LNCAP (cell line): ENCODE measurements at regions not wholly inside any gene's neighbourhood (a gene's known extent, or its start where the extent isn't known, plus 50 kb on each side); places are given as distances from the start of the nearest gene placed in this dataset.

Source experiments
- TF ChIP-seq, protein P1 (sequence below): fragments of 450-650 bp; IDR thresholded peaks from 2 replicates; pipeline ENCODE4 v1.5.1; 2017; ENCODE audit warnings: mild to moderate bottlenecking

DNA sequence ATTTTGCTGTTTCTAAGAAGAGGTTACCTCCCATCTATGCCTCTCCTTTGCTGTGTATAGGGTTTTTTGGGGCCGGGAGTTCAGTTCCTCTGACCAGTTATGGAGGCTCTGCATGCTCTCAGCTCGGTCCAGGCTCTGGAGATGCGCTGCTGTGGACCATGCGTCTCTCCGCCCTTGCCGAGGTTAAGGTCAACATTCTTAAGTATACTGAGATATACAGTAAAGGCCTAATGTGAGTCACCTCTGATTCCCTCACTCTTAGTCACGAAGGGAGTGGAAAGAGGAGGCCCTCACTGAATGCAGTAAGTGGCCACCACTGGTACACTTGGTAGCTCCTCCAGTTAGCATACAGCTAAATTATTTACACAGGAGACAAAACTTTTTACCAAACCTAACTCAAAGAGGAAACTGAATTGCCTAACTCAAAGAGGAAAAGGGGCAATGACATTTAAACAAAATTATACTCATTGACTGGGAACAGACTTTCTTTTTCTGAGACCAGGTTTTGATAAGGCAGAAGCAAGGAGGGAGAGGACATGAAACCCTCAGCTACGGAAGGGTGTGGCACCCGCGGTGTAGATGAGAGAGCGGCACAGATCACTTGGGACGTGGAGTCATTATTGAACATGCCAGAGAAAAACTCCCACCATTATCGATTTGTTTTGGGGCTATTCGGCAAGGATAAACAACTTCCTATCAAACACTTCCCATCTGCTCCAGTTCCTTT lies 98.7 kb downstream of the COPS8 start:
- TF ChIP-seq, protein P1, sequence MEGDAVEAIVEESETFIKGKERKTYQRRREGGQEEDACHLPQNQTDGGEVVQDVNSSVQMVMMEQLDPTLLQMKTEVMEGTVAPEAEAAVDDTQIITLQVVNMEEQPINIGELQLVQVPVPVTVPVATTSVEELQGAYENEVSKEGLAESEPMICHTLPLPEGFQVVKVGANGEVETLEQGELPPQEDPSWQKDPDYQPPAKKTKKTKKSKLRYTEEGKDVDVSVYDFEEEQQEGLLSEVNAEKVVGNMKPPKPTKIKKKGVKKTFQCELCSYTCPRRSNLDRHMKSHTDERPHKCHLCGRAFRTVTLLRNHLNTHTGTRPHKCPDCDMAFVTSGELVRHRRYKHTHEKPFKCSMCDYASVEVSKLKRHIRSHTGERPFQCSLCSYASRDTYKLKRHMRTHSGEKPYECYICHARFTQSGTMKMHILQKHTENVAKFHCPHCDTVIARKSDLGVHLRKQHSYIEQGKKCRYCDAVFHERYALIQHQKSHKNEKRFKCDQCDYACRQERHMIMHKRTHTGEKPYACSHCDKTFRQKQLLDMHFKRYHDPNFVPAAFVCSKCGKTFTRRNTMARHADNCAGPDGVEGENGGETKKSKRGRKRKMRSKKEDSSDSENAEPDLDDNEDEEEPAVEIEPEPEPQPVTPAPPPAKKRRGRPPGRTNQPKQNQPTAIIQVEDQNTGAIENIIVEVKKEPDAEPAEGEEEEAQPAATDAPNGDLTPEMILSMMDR, result no peak

DNA sequence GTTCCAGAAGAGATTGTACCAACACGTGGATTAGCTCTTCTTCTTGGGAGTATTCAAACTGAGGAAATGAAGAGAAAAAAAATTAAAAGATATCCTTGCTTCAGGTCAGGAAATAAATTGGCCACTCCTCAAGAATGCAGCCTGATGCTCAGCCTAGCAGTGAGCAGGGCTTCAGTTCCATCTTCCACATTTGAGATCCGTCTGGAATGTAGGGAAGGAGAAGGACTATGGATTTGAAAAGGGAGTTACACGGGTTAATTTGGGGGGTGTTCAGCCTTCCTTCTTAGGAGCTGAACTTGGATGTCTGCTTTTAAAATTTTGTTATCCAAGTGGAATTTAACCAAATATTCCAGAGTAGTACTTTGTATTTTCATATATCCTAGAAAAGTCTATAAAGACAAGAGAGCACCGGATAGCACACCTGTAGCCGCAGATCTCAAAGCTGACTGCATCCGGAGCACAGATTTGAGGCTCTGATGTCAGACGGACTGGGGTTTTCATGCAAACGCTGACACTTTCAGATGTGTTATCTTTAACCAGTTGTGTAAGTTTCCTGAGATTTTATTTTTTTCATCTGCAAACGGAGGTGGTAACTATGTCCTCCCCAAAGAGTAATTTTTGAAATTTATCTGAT lies 99.3 kb downstream of the COPS8 start:
- TF ChIP-seq, protein P1, result no peak

GRCh38 chr2:237185553-237185925 lies 99.8 kb downstream of the COPS8 start:
- TF ChIP-seq, protein P1, result no peak

DNA sequence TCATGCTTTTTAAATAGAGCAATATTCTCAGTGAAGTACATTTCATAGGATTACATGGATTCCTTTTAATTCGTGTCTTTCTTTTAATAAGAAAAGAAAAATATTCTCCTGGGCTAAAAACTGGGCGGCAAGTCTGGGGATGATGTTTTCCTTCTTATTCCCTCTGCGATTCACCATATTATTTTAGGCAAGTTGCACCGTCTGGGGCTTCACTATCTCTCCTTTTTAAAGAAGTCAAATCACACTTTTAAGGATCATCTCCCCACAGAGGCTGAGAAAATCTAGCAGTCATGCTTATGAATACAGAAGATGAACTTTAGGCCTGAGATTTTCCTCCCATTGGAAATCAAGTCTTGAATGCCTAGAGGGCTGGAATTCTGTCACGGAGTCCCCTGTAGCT lies 104.1 kb downstream of the COPS8 start:
- TF ChIP-seq, protein P1, result no peak

DNA sequence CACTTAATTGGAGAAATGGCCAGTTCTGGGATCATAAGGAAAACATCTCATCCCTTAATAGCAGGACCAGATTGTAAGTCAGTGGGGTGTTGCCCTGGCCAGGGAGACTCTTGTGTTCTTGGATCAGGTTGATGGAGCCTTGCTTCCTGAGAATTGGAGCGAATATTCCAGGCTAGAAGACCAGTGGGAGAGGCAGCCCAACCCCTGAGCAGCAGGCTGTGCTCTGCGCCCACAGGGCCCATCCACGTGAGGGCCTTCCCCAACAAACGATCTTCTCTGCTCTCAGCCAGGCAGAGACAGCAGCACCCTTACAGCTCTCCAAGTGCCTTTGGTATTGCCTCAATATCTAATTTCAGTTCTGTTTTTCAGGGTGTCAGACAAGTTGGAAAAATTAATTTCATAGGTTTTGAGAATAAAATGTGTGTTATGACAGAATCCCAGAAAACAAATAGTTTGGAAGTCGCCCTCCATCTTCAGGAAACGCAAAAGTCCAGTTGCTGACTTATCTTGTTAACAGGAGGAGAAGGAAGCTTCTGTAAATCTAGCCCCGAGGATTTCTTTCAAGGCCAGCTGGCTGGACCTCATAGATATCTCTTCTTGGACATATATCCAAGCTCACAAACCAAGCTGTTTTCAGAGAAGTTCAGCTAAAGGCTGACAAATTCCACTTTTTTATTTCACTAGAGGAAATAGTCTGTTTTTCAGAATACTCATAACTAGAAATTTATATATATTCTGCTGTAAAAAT lies 105.5 kb downstream of the COPS8 start:
- TF ChIP-seq, protein P1, result no peak

- TF ChIP-seq, protein P1, result no peak
Observed at GRCh38 chr2:237191714-237192081, 106.0 kb downstream of the COPS8 start.

DNA sequence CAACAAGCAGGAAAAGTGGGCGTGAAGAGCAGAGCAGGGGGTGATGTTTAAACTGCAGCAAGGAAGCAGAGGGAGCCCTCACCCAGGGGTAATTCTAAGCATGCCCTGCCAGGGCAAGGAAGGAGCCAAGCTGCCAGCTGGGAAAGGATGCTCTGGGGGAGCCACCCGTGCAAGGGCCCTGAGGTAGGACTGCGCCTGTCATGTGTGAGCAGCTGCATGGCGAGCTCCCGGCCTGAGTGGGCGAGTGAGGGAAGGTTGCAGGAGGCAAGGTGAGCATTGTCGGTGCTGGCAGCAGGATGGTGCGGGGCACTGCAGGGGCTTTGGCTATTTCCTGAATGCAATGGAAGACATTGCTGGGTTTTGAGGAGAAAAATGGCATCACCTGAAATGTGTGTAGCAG lies 107.2 kb downstream of the COPS8 start:
- TF ChIP-seq, protein P1, result no peak
